ENCODE measurements at regions not wholly inside any gene's neighbourhood (a gene's known extent, or its start where the extent isn't known, plus 50 kb on each side); places are given as distances from the start of the nearest gene placed in this dataset.

- TF ChIP-seq CTCF (IDR thresholded peaks at IDR 0.05) (no peak), POLR2AphosphoS5 (IDR thresholded peaks at IDR 0.05) (no peak), POLR2A (IDR thresholded peaks at IDR 0.05; ENCODE audit: low read depth) (no peak), EP300 (IDR thresholded peaks at IDR 0.05) (no peak)
These were observed 128.0 kb upstream of the C1orf174 start for GRCh38 chr1:4028139-4028501.
